NCI-H1048 (cell line): ENCODE measurements at regions not wholly inside any gene's neighbourhood (a gene's known extent, or its start where the extent isn't known, plus 50 kb on each side); places are given as distances from the start of the nearest gene placed in this dataset.
"Not testable (repeated sequence)": the region's sequence is repeated elsewhere in the genome, so short reads cannot be mapped to it uniquely, and the experiment has no call there.

Experiments used
- DNase-seq: peaks from one replicate; lab custom pipeline; 2025; lab: John Stamatoyannopoulos, UW

DNA sequence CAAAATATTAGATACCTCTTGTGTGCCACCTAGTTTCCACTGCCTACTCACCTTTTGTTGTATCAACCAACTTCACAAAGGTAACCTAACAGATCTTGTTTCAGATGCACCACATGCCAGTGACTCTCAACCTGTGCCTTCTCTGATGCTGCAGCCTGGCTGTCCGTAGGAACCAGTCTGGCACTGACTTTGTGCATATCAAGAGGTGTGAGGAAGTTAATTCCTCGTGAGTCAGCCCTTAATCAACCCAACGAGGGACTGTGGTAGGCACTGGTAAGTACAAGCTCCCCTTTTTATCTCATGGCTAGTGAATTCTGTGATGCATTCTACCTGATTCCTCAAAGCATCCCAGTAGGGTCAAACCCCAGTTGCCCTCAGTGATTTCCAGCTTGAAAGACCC lies 215.4 kb upstream of the CTNND2 start:
- no peak for DNase-seq

- no peak for DNase-seq
These were observed 209.8 kb upstream of the CTNND2 start for GRCh38 chr5:12114075-12114474.

GRCh38 chr5:12113062-12113461 lies 208.8 kb upstream of the CTNND2 start:
- no peak for DNase-seq

- DNase-seq: no peak
These were observed 207.0 kb upstream of the CTNND2 start for GRCh38 chr5:12111261-12111660.

- no peak for DNase-seq
These were observed 206.4 kb upstream of the CTNND2 start for GRCh38 chr5:12110629-12111028.

DNA sequence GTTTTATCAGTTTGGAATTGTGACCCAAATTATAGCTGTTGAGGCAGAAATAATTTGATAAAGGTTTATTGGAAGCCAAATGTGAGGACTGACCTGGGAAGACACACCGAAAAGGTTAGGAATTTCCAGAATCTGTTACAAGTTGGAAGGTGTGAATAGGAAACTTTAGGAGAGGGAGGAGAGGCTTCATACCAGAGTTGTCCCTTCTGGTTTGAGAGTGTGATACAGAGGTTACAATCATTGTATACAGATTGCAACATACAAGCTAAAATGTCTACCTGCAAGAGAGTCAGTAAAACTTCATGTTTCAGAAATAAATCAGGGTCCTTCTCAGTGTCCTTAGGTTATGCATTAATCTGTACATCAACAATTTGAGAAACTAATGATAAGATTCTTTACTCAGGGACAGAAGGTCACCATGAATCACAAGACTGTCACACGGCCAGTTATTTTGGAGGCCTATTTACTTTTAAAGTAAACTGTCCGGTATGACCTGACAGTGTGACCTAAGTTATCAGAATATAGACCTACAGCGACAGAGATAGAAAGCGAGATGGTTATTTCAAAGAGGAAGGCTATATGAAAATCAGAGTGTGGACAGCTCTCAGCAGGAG lies 204.9 kb upstream of the CTNND2 start:
- DNase-seq: no peak

DNA sequence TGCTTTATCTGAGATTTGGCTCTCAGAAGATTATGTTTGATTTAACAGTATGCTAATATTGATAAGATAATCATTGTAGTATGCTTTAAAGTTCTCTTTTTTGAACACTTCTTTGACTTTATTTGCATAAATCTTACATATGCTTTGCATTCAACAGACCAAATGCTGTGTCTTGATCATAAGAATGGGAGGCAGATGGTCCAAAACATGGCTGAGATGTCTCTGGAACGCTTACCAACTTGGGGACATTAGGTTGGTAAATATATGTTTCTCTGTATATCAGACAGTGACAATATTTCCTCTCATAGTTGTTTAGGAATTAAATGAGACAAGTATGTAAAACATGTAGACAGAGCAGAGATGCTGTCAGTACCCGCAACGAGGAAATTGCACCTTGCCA lies 197.9 kb upstream of the CTNND2 start:
- no peak for DNase-seq

- no peak for DNase-seq
These were observed 196.3 kb upstream of the CTNND2 start for GRCh38 chr5:12100542-12100941.

- no peak for DNase-seq
These were observed 195.1 kb upstream of the CTNND2 start for GRCh38 chr5:12099296-12099695.

GRCh38 chr5:12095808-12096281 lies 191.6 kb upstream of the CTNND2 start:
- no peak for DNase-seq

DNA sequence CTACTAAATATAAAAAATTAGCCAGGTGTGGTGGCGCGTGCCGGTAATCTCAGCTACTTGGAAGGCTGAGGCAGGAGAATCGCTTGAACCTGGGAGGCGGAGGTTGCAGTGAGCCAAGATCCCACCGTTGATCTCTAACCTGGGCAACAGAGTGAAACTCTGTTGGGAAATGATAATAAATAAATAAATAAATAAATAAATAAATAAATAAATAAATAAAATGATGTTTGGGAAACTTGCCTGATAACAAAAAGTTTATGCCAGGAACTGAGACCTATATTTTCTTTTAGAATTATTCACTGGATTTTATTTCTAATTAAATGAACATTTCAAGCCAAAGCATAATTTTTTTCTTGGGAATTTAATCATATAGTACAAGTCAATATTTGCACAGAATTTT lies 189.3 kb upstream of the CTNND2 start:
- DNase-seq: no peak

- DNase-seq: no peak
These were observed 176.5 kb upstream of the CTNND2 start for GRCh38 chr5:12080761-12081160.

DNA sequence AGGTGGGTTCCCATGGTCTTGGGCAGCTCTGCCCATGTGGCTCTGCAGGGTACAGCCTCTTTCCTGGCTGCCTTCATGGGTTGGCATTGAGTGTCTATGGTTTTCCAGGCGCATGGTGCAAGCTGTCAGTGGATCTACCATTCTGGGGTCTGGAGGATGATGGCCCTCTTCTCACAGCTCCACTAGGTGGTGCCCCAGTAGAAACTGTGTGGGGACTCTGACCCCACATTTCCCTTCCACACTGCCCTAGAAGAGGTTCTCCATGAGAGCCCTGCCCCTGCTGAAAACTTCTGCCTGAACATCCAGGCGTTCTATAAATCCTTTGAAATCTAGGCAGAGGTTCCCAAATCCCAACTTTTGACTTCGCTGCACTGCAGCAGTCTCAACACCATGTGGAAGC lies 174.0 kb upstream of the CTNND2 start:
- not testable (repeated sequence) for DNase-seq

- DNase-seq: no peak
These were observed 169.2 kb upstream of the CTNND2 start for GRCh38 chr5:12073426-12073825.

DNA sequence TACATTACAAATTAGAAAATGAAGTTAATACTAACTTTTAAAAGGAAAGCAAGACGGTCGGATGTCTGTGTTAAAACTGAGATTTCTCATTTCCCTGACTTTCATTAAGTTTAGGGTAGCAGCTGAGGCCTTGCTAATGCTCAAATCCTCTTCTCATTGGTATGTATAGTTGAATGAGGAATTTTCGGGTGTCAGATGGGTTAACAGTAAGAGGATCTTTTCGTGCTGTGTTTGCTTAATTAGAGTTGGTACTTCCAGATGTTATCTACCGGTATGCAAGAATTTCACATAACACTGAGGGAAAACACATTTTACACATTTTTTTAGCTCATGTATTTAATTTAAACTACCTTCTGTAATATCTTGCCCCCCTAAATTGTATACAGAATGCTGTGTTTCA lies 168.2 kb upstream of the CTNND2 start:
- DNase-seq: no peak

GRCh38 chr5:12071455-12071854 lies 167.2 kb upstream of the CTNND2 start:
- DNase-seq: no peak

DNA sequence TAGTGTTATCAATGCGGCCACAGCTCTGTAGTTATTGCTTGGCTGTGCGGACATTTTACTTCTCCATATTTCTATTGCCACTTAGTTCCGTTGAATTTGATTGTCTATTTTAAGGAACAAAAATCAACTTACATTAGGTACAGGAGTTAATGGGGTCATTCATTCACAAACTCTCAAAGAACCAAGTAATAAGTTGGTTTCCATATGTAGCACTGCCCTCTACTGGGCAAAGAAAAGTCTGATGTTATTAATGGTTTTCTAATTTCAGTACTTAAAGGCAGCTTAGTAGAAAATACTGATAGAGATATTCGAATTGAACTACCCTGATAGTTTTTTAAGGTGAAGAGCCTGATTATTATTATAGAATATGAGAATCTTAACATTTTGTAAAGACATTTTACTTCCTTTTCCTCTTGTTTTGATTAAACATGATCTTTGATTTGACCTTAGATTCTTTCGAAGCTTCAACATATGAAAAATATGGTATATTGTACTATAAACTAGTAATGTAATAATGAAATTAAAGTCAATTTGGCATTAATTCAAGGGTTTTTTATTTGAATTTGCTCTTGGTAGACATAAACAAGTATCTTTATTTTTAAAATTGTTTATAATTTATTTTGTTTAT lies 119.5 kb upstream of the CTNND2 start:
- peak; percentile 5 for DNase-seq

DNA sequence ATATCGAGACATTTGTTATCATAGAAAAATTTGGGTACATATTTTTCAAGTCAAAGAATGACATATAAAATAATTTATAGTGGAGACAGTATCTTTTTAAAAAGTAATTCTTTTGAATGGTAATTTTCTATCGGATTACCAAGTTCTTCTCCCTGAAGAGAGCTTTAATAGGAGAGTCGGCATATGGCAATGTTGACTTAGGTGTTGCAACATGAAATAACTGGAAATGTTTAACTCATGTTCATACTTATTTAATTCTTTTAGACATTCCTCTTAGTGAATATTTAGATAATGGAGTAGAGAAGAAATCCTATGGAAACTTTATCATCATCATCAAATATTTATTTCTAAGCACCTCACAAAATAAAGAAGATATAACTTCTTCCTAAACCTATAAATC lies 118.2 kb upstream of the CTNND2 start:
- no peak for DNase-seq

DNA sequence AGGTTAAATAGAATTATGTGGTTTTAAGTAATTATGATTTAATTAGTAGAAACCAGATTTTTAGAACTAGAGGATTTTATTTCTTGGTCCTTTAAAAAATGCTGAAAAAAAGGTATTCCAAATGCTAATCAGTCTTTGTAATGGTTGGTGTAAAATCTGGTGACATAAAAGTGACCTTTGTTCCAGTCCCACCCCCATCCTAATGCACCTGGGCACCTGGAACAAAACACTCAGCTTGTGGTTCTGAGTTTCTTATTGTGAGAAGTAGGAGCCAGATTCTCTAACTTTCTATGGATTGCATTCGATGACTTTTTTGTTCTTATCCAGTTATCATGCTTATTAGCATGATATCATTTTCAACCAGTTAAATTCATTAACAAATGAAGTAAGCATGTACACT lies 115.1 kb upstream of the CTNND2 start:
- DNase-seq: no peak

DNA sequence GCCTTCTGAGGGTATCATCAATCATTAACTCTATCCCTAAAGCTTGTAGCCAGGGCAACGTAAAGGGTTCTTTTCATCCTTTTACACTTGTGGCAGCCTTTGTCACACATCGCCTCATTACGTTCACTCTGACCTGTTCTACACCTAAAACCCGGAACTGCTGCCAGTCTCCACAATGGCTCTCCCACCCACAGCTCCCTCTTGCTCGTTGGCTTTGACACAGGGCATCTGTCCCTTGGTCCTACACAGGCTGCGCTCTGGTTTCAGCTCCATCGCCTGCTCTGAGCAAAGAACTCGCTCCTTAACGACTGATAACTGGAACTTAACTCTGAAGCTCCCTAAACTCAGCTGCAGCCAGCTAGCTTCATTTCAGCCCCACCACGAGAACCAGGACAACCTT lies 112.8 kb upstream of the CTNND2 start:
- DNase-seq: no peak

- DNase-seq: no peak
These were observed 112.0 kb upstream of the CTNND2 start for GRCh38 chr5:12016159-12016746.

DNA sequence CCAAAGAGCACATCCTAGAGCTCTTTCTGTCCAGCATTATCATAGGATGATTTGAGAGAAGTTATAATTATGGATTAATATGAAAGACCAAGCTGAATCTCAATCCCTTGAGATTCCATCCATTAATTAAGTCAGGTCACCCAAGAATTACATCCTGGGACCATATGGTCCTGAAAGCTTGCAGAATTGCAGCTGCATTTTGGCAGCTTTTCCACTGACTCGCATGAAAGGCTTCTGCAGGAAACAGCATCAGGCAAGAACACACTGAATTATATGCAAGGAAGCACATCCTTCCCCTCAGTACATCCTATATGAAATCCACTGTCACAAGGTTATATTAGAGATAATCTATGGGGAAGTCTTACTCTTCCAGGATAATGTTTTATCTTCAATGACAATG lies 109.1 kb upstream of the CTNND2 start:
- no peak for DNase-seq

DNA sequence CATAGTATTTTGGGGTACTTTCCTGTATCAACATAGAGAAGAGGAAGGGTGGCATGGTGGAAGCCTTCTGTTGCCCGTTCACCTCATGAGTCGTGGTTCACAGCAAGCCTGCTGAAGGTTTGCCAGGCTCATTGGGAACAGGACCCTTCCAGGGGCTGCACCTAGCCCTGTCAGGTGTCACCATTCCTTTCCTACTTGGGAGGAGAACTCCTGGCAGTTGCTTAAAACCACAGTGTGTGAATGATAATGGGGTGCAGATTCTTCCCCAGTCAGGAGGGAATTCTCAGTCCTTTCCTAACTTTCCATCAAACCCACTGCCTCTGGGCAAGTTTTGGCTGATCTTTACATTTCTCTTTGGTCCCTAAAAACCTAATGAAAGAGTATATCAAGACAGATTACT lies 99.4 kb upstream of the CTNND2 start:
- no peak for DNase-seq

DNA sequence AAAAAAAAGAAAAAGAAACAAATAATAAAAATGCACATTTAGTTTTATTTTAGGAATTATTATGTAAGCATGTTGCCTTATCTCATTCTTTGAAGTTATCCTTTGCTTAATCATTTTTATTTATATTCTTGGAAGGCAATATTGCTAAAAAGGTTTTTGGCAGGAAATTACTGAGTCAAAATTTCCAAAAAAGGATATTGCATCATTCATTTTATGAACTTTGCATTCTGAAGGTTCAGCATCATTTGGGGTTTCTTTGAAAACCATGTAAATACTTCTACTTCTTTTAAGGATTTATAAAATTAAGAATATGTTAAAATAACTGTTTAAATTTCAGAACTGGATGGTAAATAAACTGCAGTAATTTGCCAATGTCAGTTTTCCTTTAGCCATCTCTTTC lies 94.2 kb upstream of the CTNND2 start:
- DNase-seq: no peak
